ENCODE measurements at regions not wholly inside any gene's neighbourhood (a gene's known extent, or its start where the extent isn't known, plus 50 kb on each side); places are given as distances from the start of the nearest gene placed in this dataset.

GRCh38 chr13:91079176-91079575 lies 268.3 kb upstream of the MIR17HG start:
- in situ Hi-C loops (cut with HindIII; ENCODE audit: low sequenced_read_pairs): no loop called here
- no peak for DNase-seq (ENCODE audit: low spot score)

GRCh38 chr13:91085127-91085526 lies 262.4 kb upstream of the MIR17HG start:
- in situ Hi-C loops (cut with HindIII; ENCODE audit: low sequenced_read_pairs): no loop called here
- DNase-seq (ENCODE audit: low spot score): no peak

- no peak for DNase-seq (ENCODE audit: low spot score)
- in situ Hi-C loops (cut with HindIII; ENCODE audit: low sequenced_read_pairs): no loop called here
Measured at GRCh38 chr13:91086936-91087716, 260.4 kb upstream of the MIR17HG start.

GRCh38 chr13:91097269-91097668 lies 250.2 kb upstream of the MIR17HG start:
- no peak for DNase-seq (ENCODE audit: low spot score)
- in situ Hi-C loops (cut with HindIII; ENCODE audit: low sequenced_read_pairs): no loop called here

GRCh38 chr13:91099877-91100276 lies 247.6 kb upstream of the MIR17HG start:
- no peak for DNase-seq (ENCODE audit: low spot score)

GRCh38 chr13:91100944-91101343 lies 246.5 kb upstream of the MIR17HG start:
- in situ Hi-C loops (cut with HindIII; ENCODE audit: low sequenced_read_pairs): no loop called here
- no peak for DNase-seq (ENCODE audit: low spot score)

More at GRCh38 chr13:91099877-91100276, 247.6 kb upstream of the MIR17HG start:
- in situ Hi-C loops (cut with HindIII; ENCODE audit: low sequenced_read_pairs): no loop called here

GRCh38 chr13:91101381-91101780 lies 246.1 kb upstream of the MIR17HG start:
- no peak for DNase-seq (ENCODE audit: low spot score)
- in situ Hi-C loops (cut with HindIII; ENCODE audit: low sequenced_read_pairs): no loop called here

GRCh38 chr13:91105270-91105669 lies 242.2 kb upstream of the MIR17HG start:
- no peak for DNase-seq (ENCODE audit: low spot score)
- in situ Hi-C loops (cut with HindIII; ENCODE audit: low sequenced_read_pairs): no loop called here

GRCh38 chr13:91106565-91106964 lies 240.9 kb upstream of the MIR17HG start:
- no peak for DNase-seq (ENCODE audit: low spot score)
- in situ Hi-C loops (cut with HindIII; ENCODE audit: low sequenced_read_pairs): no loop called here

GRCh38 chr13:91108315-91108714 lies 239.2 kb upstream of the MIR17HG start:
- no peak for DNase-seq (ENCODE audit: low spot score)
- in situ Hi-C loops (cut with HindIII; ENCODE audit: low sequenced_read_pairs): no loop called here

GRCh38 chr13:91111476-91112200 lies 235.8 kb upstream of the MIR17HG start:
- in situ Hi-C loops (cut with HindIII; ENCODE audit: low sequenced_read_pairs): no loop called here
- DNase-seq (ENCODE audit: low spot score): no peak

- in situ Hi-C loops (cut with HindIII; ENCODE audit: low sequenced_read_pairs): no loop called here
Measured at GRCh38 chr13:91112201-91112923, 235.1 kb upstream of the MIR17HG start.

GRCh38 chr13:91112924-91113277 lies 234.6 kb upstream of the MIR17HG start:
- in situ Hi-C loops (cut with HindIII; ENCODE audit: low sequenced_read_pairs): no loop called here
- no peak for DNase-seq (ENCODE audit: low spot score)

More at GRCh38 chr13:91112201-91112923, 235.1 kb upstream of the MIR17HG start:
- no peak for DNase-seq (ENCODE audit: low spot score)

- DNase-seq (ENCODE audit: low spot score): no peak
Measured at GRCh38 chr13:91115776-91116175, 231.7 kb upstream of the MIR17HG start.

GRCh38 chr13:91117351-91117750 lies 230.1 kb upstream of the MIR17HG start:
- no peak for DNase-seq (ENCODE audit: low spot score)
- in situ Hi-C loops (cut with HindIII; ENCODE audit: low sequenced_read_pairs): no loop called here

More at GRCh38 chr13:91115776-91116175, 231.7 kb upstream of the MIR17HG start:
- in situ Hi-C loops (cut with HindIII; ENCODE audit: low sequenced_read_pairs): no loop called here

- in situ Hi-C loops (cut with HindIII; ENCODE audit: low sequenced_read_pairs): no loop called here
- no peak for DNase-seq (ENCODE audit: low spot score)
Measured at GRCh38 chr13:91119643-91120042, 227.8 kb upstream of the MIR17HG start.

- in situ Hi-C loops (cut with HindIII; ENCODE audit: low sequenced_read_pairs): no loop called here
- no peak for DNase-seq (ENCODE audit: low spot score)
Measured at GRCh38 chr13:91122766-91123165, 224.7 kb upstream of the MIR17HG start.

- in situ Hi-C loops (cut with HindIII; ENCODE audit: low sequenced_read_pairs): no loop called here
- no peak for DNase-seq (ENCODE audit: low spot score)
Measured at GRCh38 chr13:91123456-91124127, 223.9 kb upstream of the MIR17HG start.

GRCh38 chr13:91126806-91127205 lies 220.7 kb upstream of the MIR17HG start:
- in situ Hi-C loops (cut with HindIII; ENCODE audit: low sequenced_read_pairs): no loop called here
- no peak for DNase-seq (ENCODE audit: low spot score)
